Mucosa of descending colon (tissue), 3 donors: ENCODE measurements at regions not wholly inside any gene's neighbourhood (a gene's known extent, or its start where the extent isn't known, plus 50 kb on each side); places are given as distances from the start of the nearest gene placed in this dataset.

Experiments
- ATAC-seq: fragments of 200-7000 bp; cut with Tn5 transposase; one replicate; pipeline ENCODE4 v1.9.1; 2020; ENCODE audit warnings: mild to moderate bottlenecking, moderate library complexity
- DNase-seq, 3 donors: peaks; one replicate each; pipeline ENCODE4 v3.0.0-alpha.2; 2020
- H3K36me3 ChIP-seq: fragments of 200-600 bp; one replicate; pipeline ENCODE4 v1.8.0; 2021; ENCODE audit warnings: low read depth, mild to moderate bottlenecking
- H3K4me1 ChIP-seq: fragments of 200-600 bp; one replicate; pipeline ENCODE4 v1.8.0; 2021; ENCODE audit warnings: low read depth, mild to moderate bottlenecking
- H3K4me3 ChIP-seq: fragments of 200-600 bp; one replicate; pipeline ENCODE4 v1.8.0; 2021; ENCODE audit warnings: mild to moderate bottlenecking
- H3K9me3 ChIP-seq: fragments of 200-600 bp; one replicate; pipeline ENCODE4 v1.8.0; 2021; ENCODE audit warnings: mild to moderate bottlenecking
- CTCF ChIP-seq: fragments of 200-600 bp; IDR thresholded peaks from one replicate; pipeline ENCODE4 v1.8.0; 2022; ENCODE audit warnings: antibody characterized with exemption, mild to moderate bottlenecking
- intact Hi-C, 2 donors: fragments of 100-400 bp; cut with DNase I in 1 of 2; cut with micrococcal nuclease in 1 of 2; formaldehyde crosslinking; loops; one replicate each; pipeline versions ENCODE4 v1.11.0 to v1.11.1; 2022; cut with DNase I, micrococcal nuclease
- donor health status: DM: no; HTN: no; CAD: no; lungs with moderate emphysema.
- donor health status: DM: no; HTN: no; CAD: no.
- donor health status: DM: no; HTN: yes; CAD: no.

- H3K9me3 ChIP-seq: no peaks in the 10 kb centered on the region
- intact Hi-C loops: no loop called here
- TF ChIP-seq CTCF: no peak
- H3K4me3 ChIP-seq: no peak overlapping the region
- DNase-seq (no peak), ATAC-seq (no peak)
- H3K36me3 ChIP-seq: no peaks in the 10 kb centered on the region
- H3K4me1 ChIP-seq: no peaks in the 10 kb centered on the region
Measured at GRCh38 chr10:105774881-105775280, 1133.8 kb downstream of the SORCS3 start.

DNA sequence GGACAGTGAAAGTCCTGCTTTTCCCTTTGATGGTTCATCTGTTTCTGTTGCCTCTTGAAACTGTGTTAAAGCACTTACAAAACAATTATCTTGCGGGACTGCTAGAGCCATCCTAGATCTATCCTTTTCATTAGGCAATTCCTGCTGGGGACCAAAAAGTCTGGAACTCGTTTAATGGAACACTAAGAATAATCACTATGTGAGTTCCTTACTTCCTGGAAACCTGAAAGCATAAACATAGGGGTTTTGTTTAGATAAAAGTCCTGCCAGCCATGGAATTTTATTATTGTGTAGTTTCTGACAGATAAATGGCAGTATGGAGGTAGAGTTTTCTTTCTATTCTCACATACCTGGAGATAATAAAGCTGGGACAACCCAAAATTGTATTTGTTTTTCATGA, 1133.3 kb downstream of the SORCS3 start:
- no peaks in the 10 kb centered on the region for H3K36me3 ChIP-seq
- no peaks in the 10 kb centered on the region for H3K4me1 ChIP-seq
- intact Hi-C loops: no loop called here
- H3K9me3 ChIP-seq: no peaks in the 10 kb centered on the region
- ATAC-seq (no peak), DNase-seq (no peak)
- H3K4me3 ChIP-seq: no peak overlapping the region
- TF ChIP-seq CTCF: no peak

DNA sequence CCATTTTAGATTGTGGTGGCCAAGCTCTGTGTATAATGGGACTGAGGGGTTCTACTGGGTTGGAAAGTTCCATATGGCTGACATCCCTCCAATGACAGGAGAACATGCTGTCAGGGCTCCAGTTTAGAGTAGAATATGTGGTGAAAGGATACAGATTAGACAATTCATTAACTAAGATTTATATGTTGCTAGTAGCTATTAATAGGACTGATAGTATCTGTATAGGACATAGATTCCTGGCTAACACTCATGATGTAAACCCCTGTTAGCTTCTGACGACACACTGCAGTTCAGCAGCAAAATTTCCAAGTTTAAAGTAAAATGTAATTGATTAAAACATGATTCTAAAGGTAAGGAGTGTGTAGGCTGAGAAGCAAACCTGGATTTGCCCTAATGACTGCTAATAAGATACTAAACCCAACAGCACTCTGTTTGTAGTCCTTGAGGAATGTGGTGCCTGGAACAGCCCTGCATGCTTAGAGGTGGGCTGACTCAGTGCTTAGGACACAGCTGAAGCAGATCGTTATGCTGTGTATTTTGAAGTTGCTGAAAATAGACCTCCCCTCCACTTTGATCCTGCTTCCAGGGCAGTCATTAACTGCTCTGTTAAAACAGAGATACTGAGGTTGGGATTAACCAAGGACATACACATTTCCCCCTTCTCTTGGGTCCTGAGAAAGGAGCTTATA, 1129.6 kb downstream of the SORCS3 start:
- Histone ChIP-seq H3K4me1 (no peaks in the 10 kb centered on the region), H3K36me3 (no peaks in the 10 kb centered on the region), H3K9me3 (no peaks in the 10 kb centered on the region), H3K4me3 (no peak overlapping the region)
- TF ChIP-seq CTCF: no peak
- intact Hi-C loops: no loop called here
- ATAC-seq (no peak), DNase-seq (no peak)

GRCh38 chr10:105769248-105770184, 1128.4 kb downstream of the SORCS3 start:
- Histone ChIP-seq H3K4me1 (no peaks in the 10 kb centered on the region), H3K4me3 (no peak overlapping the region), H3K36me3 (no peaks in the 10 kb centered on the region), H3K9me3 (no peaks in the 10 kb centered on the region)
- DNase-seq (no peak), ATAC-seq (no peak)
- intact Hi-C loops: no loop called here
- TF ChIP-seq CTCF: no peak

DNA sequence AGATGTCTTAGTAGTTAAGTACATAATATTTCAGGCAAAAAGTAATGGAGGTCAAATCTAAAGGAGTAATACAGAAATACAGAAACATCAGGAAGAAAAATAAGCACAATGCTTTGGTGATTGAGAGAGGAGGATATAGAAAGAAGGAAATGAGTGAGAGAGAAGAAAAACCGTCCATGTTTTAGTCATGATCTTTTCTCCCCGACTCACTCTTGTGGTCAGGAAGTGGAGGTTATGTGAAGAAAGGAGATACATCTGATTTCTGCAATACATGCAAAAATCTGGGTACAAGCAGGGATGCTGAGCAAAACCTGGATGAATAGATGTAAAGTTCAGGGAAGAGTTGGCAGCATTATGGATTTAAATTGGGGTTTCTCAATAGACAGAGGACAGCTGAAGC, 1122.5 kb downstream of the SORCS3 start:
- H3K4me3 ChIP-seq: no peak overlapping the region
- H3K36me3 ChIP-seq: no peaks in the 10 kb centered on the region
- no peaks in the 10 kb centered on the region for H3K4me1 ChIP-seq
- TF ChIP-seq CTCF: no peak
- ATAC-seq: no peak
- intact Hi-C loops: no loop called here
- H3K9me3 ChIP-seq: no peaks in the 10 kb centered on the region
- no peak for DNase-seq
